GM23248 (cell line): ENCODE measurements at regions not wholly inside any gene's neighbourhood (a gene's known extent, or its start where the extent isn't known, plus 50 kb on each side); places are given as distances from the start of the nearest gene placed in this dataset.

Experiments used
- EZH2 ChIP-seq: fragments of 200-600 bp; sonication (generic); IDR thresholded peaks from 2 replicates; pipeline ENCODE4 v1.6.1; 2018; ENCODE audit warnings: antibody characterized with exemption, mild to moderate bottlenecking; ENCODE audit not compliant: insufficient read depth, poor library complexity, severe bottlenecking
- EZH2phosphoT487 ChIP-seq: fragments of 200-600 bp; sonication (generic); IDR thresholded peaks from 2 replicates; pipeline ENCODE4 v1.6.1; 2018; ENCODE audit warnings: antibody characterized with exemption, moderate library complexity, mild to moderate bottlenecking, low read depth; ENCODE audit not compliant: insufficient read depth

- TF ChIP-seq EZH2 = no peak
- no peak for TF ChIP-seq EZH2phosphoT487
Observed at GRCh38 chr16:51072591-51072990, 78.5 kb downstream of the SALL1 start.
